NT2/D1 (cell line): ENCODE measurements at regions not wholly inside any gene's neighbourhood (a gene's known extent, or its start where the extent isn't known, plus 50 kb on each side); places are given as distances from the start of the nearest gene placed in this dataset.
A peak's percentile ranks its signal among the peaks of the same experiment; 100 is the strongest.
"Not testable (repeated sequence)": the region's sequence is repeated elsewhere in the genome, so short reads cannot be mapped to it uniquely, and the experiment has no call there.

Source experiments
- DNase-seq: peaks from one replicate; pipeline ENCODE4 v3.0.0-alpha.2; 2011; ENCODE audit warnings: low read depth, low spot score
- H3K27me3 ChIP-seq: 2 replicates; pipeline ENCODE4 v1.6.0; 2011; ENCODE audit warnings: mild to moderate bottlenecking; ENCODE audit not compliant: insufficient read length, insufficient read depth
- H3K36me3 ChIP-seq: 2 replicates; pipeline ENCODE4 v1.6.1; 2011; ENCODE audit warnings: mild to moderate bottlenecking, low read length, mixed read lengths; ENCODE audit not compliant: insufficient read depth, insufficient read length
- H3K4me1 ChIP-seq: 2 replicates; pipeline ENCODE4 v1.5.1; 2011; ENCODE audit not compliant: insufficient read depth, insufficient read length
- H3K4me3 ChIP-seq: 2 replicates; pipeline ENCODE4 v1.5.1; 2011; ENCODE audit warnings: low read depth; ENCODE audit not compliant: insufficient read length
- H3K9ac ChIP-seq: 2 replicates; pipeline ENCODE4 v1.6.0; 2011; ENCODE audit warnings: low read depth; ENCODE audit not compliant: insufficient read length
- H3K9me3 ChIP-seq: 2 replicates; pipeline ENCODE4 v1.5.1; 2011; ENCODE audit warnings: mild to moderate bottlenecking, low read length; ENCODE audit not compliant: insufficient read depth
- SUZ12 ChIP-seq: IDR thresholded peaks from 2 replicates; pipeline ENCODE4 v1.6.1; 2011; ENCODE audit not compliant: insufficient read length, insufficient read depth; ENCODE audit errors: extremely low read depth
- YY1 ChIP-seq: IDR thresholded peaks from 2 replicates; pipeline ENCODE4 v1.6.1; 2011; ENCODE audit not compliant: insufficient read length, insufficient read depth
- ZNF274 ChIP-seq: IDR thresholded peaks from 2 replicates; pipeline ENCODE4 v1.6.1; 2011; ENCODE audit warnings: mild to moderate bottlenecking, low read depth, low read length

- Histone ChIP-seq H3K4me3 (no peak overlapping the region), H3K9ac (no peak overlapping the region), H3K4me1 (no peaks in the 10 kb centered on the region), H3K36me3 (no peaks in the 10 kb centered on the region), H3K27me3 (no peaks in the 10 kb centered on the region), H3K9me3 (peaks cover 30% of the 10 kb centered on the region)
- no peak for DNase-seq
- no peak for TF ChIP-seq YY1
- TF ChIP-seq SUZ12, result no peak
- TF ChIP-seq ZNF274, result no peak
Observed at GRCh38 chr2:48088994-48089393, 182.7 kb upstream of the FBXO11 start.

- Histone ChIP-seq H3K4me3 (no peak overlapping the region), H3K9me3 (peaks cover 30% of the 10 kb centered on the region), H3K9ac (no peak overlapping the region), H3K36me3 (no peaks in the 10 kb centered on the region), H3K27me3 (no peaks in the 10 kb centered on the region), H3K4me1 (no peaks in the 10 kb centered on the region)
- DNase-seq, result no peak
- TF ChIP-seq SUZ12 (no peak), ZNF274 (no peak), YY1 (no peak)
Observed at GRCh38 chr2:48089644-48090043, 183.3 kb upstream of the FBXO11 start.

DNA sequence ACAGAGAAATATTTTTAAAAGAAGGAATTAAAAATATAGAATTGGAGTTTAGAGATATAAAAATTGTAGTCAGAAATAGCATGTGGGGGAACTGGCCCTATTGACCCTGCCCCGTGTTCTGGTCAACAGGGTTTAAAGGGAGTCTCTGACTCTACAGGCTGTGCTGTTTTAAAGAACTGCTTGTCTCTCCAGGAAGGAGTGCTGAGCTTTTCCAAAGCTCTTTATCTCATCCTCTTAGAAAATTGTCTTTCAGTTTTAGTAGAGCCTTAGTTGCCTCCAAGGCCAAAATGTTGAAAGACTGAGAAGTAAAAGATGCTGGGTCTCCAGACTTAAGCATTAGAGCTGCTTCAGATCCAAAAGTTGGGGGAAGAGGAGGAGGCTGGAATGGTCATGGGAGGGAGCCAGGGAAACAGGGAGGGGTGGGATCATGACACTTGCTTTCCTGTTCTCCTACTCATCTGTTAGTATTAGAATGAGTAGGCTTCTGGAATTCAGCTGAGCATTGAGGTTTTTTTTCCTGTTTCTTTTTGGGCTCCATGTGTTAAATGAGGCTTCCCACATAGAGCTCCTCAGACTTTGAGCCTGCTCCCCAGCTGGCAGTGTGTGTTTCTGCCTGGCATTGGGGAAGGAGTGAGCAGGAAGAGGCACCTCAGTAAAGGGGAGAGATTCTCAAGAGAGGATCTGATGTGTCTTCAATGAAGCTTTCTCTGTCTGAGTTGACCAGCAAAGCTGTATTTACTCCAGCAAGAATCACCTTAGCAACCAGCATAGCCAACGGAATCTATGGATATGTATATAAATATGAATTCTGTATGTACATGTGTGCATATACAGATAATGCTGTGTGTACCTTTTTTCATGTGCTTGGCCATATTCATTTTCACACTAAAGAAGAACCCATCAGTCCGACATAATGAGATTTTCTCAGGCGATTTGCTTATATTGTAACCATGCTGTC is 186.8 kb upstream of the FBXO11 start:
- no peak for TF ChIP-seq ZNF274
- no peak for TF ChIP-seq SUZ12
- TF ChIP-seq YY1, result no peak
- H3K27me3 ChIP-seq, result no peaks in the 10 kb centered on the region
- no peak overlapping the region for H3K9ac ChIP-seq
- no peak overlapping the region for H3K4me3 ChIP-seq
- H3K36me3 ChIP-seq, result no peaks in the 10 kb centered on the region
- DNase-seq, result no peak
- H3K9me3 ChIP-seq, result peaks cover 30% of the 10 kb centered on the region
- no peaks in the 10 kb centered on the region for H3K4me1 ChIP-seq

DNA sequence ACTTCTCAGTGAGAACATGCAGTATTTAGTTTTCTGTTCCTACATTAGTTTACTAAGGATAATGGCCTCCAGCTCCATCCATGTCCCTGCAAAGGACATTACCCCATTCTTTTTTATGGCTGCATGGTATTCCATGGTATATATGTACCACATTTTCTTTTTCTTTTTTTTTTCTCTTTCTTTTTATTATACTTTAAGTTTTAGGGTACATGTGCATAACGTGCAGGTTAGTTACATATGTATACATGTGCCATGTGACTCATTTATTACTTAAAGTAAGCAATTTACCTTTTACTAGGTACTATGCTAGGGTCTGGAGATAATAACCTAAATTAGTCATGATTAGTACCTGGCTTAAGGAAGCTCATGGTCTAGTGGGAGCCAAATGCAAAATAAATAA is 190.5 kb upstream of the FBXO11 start:
- DNase-seq, H3K36me3 ChIP-seq, H3K9ac ChIP-seq, H3K27me3 ChIP-seq, H3K4me1 ChIP-seq, H3K4me3 ChIP-seq: not testable (repeated sequence)
- peaks cover 16% of the 10 kb centered on the region for H3K9me3 ChIP-seq

- TF ChIP-seq ZNF274 (no peak), YY1 (no peak), SUZ12 (no peak)
- Histone ChIP-seq H3K4me3 (no peak overlapping the region), H3K4me1 (no peaks in the 10 kb centered on the region), H3K27me3 (no peaks in the 10 kb centered on the region), H3K9me3 (peaks cover 8% of the 10 kb centered on the region; the same call in 1 of the 2 replicates), H3K9ac (no peak overlapping the region), H3K36me3 (no peaks in the 10 kb centered on the region)
- no peak for DNase-seq
Observed at GRCh38 chr2:48098539-48098938, 192.2 kb upstream of the FBXO11 start.

- no peaks in the 10 kb centered on the region for H3K27me3 ChIP-seq
- DNase-seq, result no peak
- peaks cover 8% of the 10 kb centered on the region; the same call in 1 of the 2 replicates for H3K9me3 ChIP-seq
- H3K4me1 ChIP-seq, result no peaks in the 10 kb centered on the region
- no peaks in the 10 kb centered on the region for H3K36me3 ChIP-seq
- TF ChIP-seq SUZ12 (no peak), ZNF274 (no peak), YY1 (no peak)
- no peak overlapping the region for H3K4me3 ChIP-seq
- no peak overlapping the region for H3K9ac ChIP-seq
Observed at GRCh38 chr2:48104418-48104817, 198.1 kb upstream of the FBXO11 start.

DNA sequence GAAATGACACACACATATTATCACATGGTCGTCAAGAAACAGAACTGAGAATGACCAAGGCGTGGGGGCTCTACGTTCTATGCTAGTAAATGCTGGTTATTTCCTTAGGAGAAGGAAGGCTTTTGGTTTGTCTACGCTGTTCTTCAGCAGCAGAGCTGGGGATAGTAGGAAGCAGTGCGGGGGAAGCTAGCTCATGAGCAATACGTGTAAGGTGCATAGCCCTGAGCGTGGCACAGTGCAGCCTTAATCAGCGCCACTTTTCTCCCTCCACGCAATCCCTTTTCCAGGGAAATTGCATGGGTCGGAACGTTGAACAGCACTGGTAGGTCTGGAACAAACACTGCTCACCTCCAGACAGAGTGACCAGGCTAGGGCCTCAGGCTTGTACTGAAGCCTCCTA is 199.6 kb upstream of the FBXO11 start:
- no peaks in the 10 kb centered on the region for H3K9me3 ChIP-seq
- TF ChIP-seq ZNF274, result no peak
- no peak for TF ChIP-seq YY1
- TF ChIP-seq SUZ12, result no peak
- peak overlapping the region; percentile 24 for H3K9ac ChIP-seq
- H3K4me1 ChIP-seq, result no peaks in the 10 kb centered on the region
- H3K4me3 ChIP-seq, result no peak overlapping the region
- no peaks in the 10 kb centered on the region for H3K27me3 ChIP-seq
- H3K36me3 ChIP-seq, result no peaks in the 10 kb centered on the region
- no peak for DNase-seq
